ENCODE measurements at regions not wholly inside any gene's neighbourhood (a gene's known extent, or its start where the extent isn't known, plus 50 kb on each side); places are given as distances from the start of the nearest gene placed in this dataset.

GRCh38 chr5:90193185-90193822 is 216.3 kb downstream of the CETN3 start:
- Histone ChIP-seq H3K4ac (ENCODE audit: low read length) (no peak overlapping the region), H3K4me3 (ENCODE audit: low read length in 2 of 2) (no peak overlapping the region), H3K18ac (ENCODE audit: low read length) (peak overlapping the region; percentile 36), H2BK12ac (ENCODE audit: low read length) (no peak overlapping the region), H4K91ac (ENCODE audit: low read depth, low read length, poor library complexity) (no peak overlapping the region), H2BK5ac (ENCODE audit: low read length) (no peak overlapping the region), H2AK5ac (ENCODE audit: low read depth, low read length) (no peak overlapping the region), H3K79me1 (ENCODE audit: low read depth, low read length) (no peaks in the 10 kb centered on the region), H4K8ac (ENCODE audit: low read depth, low read length) (no peak overlapping the region), H3K4me2 (ENCODE audit: insufficient read depth, low read length, poor library complexity, severe bottlenecking) (no peak overlapping the region), H3K9ac (ENCODE audit: low read depth, low read length, poor library complexity) (no peak overlapping the region), H2BK120ac (ENCODE audit: low read depth, low read length) (no peak overlapping the region), H3K9me3 (replicated peaks in 1 of 2; ENCODE audit: control insufficient read depth in 2 of 2, insufficient read depth in 1 of 2, low read depth in 1 of 2, low read length in 2 of 2) (no peaks in the 10 kb centered on the region), H3K14ac (ENCODE audit: low read length) (no peak overlapping the region), H3K23ac (ENCODE audit: low read depth, low read length, poor library complexity) (no peak overlapping the region), H3K4me1 (ENCODE audit: control insufficient read depth in 2 of 2, insufficient read depth in 1 of 2, low read depth in 1 of 2, low read length in 2 of 2) (no peaks in the 10 kb centered on the region), H3K36me3 (replicated peaks in 1 of 2; ENCODE audit: control insufficient read depth in 2 of 2, insufficient read depth in 2 of 2, low read length in 2 of 2) (no peaks in the 10 kb centered on the region), H3K27ac (replicated peaks; ENCODE audit: low read length) (no peak overlapping the region), H2BK15ac (ENCODE audit: low read length) (no peak overlapping the region), H2AFZ (ENCODE audit: low read length) (no peak overlapping the region), H3K27me3 (ENCODE audit: control insufficient read depth in 3 of 3, insufficient read depth in 3 of 3, low read depth in 1 of 3, low read length in 3 of 3) (no peaks in the 10 kb centered on the region)
- no peak for DNase-seq (ENCODE audit: low spot score)
- no CpG with 5 or more reads among the region's 2 CpGs for WGBS, 2 donors (ENCODE audit: extremely low coverage in 2 of 2, insufficient read length in 2 of 2, insufficient replicate concordance in 1 of 2)

GRCh38 chr5:90191352-90192045 is 218.1 kb downstream of the CETN3 start:
- H3K27me3 ChIP-seq (ENCODE audit: control insufficient read depth in 3 of 3, insufficient read depth in 3 of 3, low read depth in 1 of 3, low read length in 3 of 3) = no peaks in the 10 kb centered on the region
- no peak overlapping the region for H4K8ac ChIP-seq (ENCODE audit: low read depth, low read length)
- no peak overlapping the region for H2BK15ac ChIP-seq (ENCODE audit: low read length)
- H3K4ac ChIP-seq (ENCODE audit: low read length) = no peak overlapping the region
- no peak overlapping the region for H2AK5ac ChIP-seq (ENCODE audit: low read depth, low read length)
- no peaks in the 10 kb centered on the region for H3K4me1 ChIP-seq (ENCODE audit: control insufficient read depth in 2 of 2, insufficient read depth in 1 of 2, low read depth in 1 of 2, low read length in 2 of 2)
- H3K36me3 ChIP-seq (replicated peaks in 1 of 2; ENCODE audit: control insufficient read depth in 2 of 2, insufficient read depth in 2 of 2, low read length in 2 of 2) = no peaks in the 10 kb centered on the region
- H3K23ac ChIP-seq (ENCODE audit: low read depth, low read length, poor library complexity) = no peak overlapping the region
- no peaks in the 10 kb centered on the region for H3K79me1 ChIP-seq (ENCODE audit: low read depth, low read length)
- no peak overlapping the region for H3K27ac ChIP-seq (replicated peaks; ENCODE audit: low read length)
- H2AFZ ChIP-seq (ENCODE audit: low read length) = no peak overlapping the region
- no peak for DNase-seq (ENCODE audit: low spot score)
- H3K9me3 ChIP-seq (replicated peaks in 1 of 2; ENCODE audit: control insufficient read depth in 2 of 2, insufficient read depth in 1 of 2, low read depth in 1 of 2, low read length in 2 of 2) = no peaks in the 10 kb centered on the region
- H2BK12ac ChIP-seq (ENCODE audit: low read length) = no peak overlapping the region
- no peak overlapping the region for H3K4me3 ChIP-seq (ENCODE audit: low read length in 2 of 2)
- no peak overlapping the region for H3K18ac ChIP-seq (ENCODE audit: low read length)
- WGBS, 2 donors (ENCODE audit: extremely low coverage in 2 of 2, insufficient read length in 2 of 2, insufficient replicate concordance in 1 of 2) = no CpG with 5 or more reads among the region's 2 CpGs
- no peak overlapping the region for H3K9ac ChIP-seq (ENCODE audit: low read depth, low read length, poor library complexity)
- no peak overlapping the region for H2BK120ac ChIP-seq (ENCODE audit: low read depth, low read length)
- H2BK5ac ChIP-seq (ENCODE audit: low read length) = no peak overlapping the region
- no peak overlapping the region for H4K91ac ChIP-seq (ENCODE audit: low read depth, low read length, poor library complexity)
- no peak overlapping the region for H3K4me2 ChIP-seq (ENCODE audit: insufficient read depth, low read length, poor library complexity, severe bottlenecking)
- H3K14ac ChIP-seq (ENCODE audit: low read length) = no peak overlapping the region

- no peaks in the 10 kb centered on the region for H3K79me1 ChIP-seq (ENCODE audit: low read depth, low read length)
- H3K4me2 ChIP-seq (ENCODE audit: insufficient read depth, low read length, poor library complexity, severe bottlenecking) = no peak overlapping the region
- H2AK5ac ChIP-seq (ENCODE audit: low read depth, low read length) = no peak overlapping the region
- H3K4me1 ChIP-seq (ENCODE audit: control insufficient read depth in 2 of 2, insufficient read depth in 1 of 2, low read depth in 1 of 2, low read length in 2 of 2) = no peaks in the 10 kb centered on the region
- H3K27me3 ChIP-seq (ENCODE audit: control insufficient read depth in 3 of 3, insufficient read depth in 3 of 3, low read depth in 1 of 3, low read length in 3 of 3) = no peaks in the 10 kb centered on the region
- H2BK5ac ChIP-seq (ENCODE audit: low read length) = no peak overlapping the region
- H3K9ac ChIP-seq (ENCODE audit: low read depth, low read length, poor library complexity) = no peak overlapping the region
- no peak overlapping the region for H2BK120ac ChIP-seq (ENCODE audit: low read depth, low read length)
- H2AFZ ChIP-seq (ENCODE audit: low read length) = no peak overlapping the region
- H3K18ac ChIP-seq (ENCODE audit: low read length) = no peak overlapping the region
- H3K4me3 ChIP-seq (ENCODE audit: low read length in 2 of 2) = no peak overlapping the region
- no peak overlapping the region for H4K91ac ChIP-seq (ENCODE audit: low read depth, low read length, poor library complexity)
- no peak overlapping the region for H3K27ac ChIP-seq (replicated peaks; ENCODE audit: low read length)
- H3K9me3 ChIP-seq (replicated peaks in 1 of 2; ENCODE audit: control insufficient read depth in 2 of 2, insufficient read depth in 1 of 2, low read depth in 1 of 2, low read length in 2 of 2) = no peaks in the 10 kb centered on the region
- no peak overlapping the region for H2BK12ac ChIP-seq (ENCODE audit: low read length)
- WGBS, 2 donors (ENCODE audit: extremely low coverage in 2 of 2, insufficient read length in 2 of 2, insufficient replicate concordance in 1 of 2) = no CpG with 5 or more reads among the region's 2 CpGs
- H2BK15ac ChIP-seq (ENCODE audit: low read length) = no peak overlapping the region
- no peak overlapping the region for H3K4ac ChIP-seq (ENCODE audit: low read length)
- no peak overlapping the region for H3K14ac ChIP-seq (ENCODE audit: low read length)
- no peak for DNase-seq (ENCODE audit: low spot score)
- no peak overlapping the region for H4K8ac ChIP-seq (ENCODE audit: low read depth, low read length)
- H3K36me3 ChIP-seq (replicated peaks in 1 of 2; ENCODE audit: control insufficient read depth in 2 of 2, insufficient read depth in 2 of 2, low read length in 2 of 2) = no peaks in the 10 kb centered on the region
- no peak overlapping the region for H3K23ac ChIP-seq (ENCODE audit: low read depth, low read length, poor library complexity)
Observed at GRCh38 chr5:90185897-90186468, 223.6 kb downstream of the CETN3 start.

- Histone ChIP-seq H3K36me3 (replicated peaks in 1 of 2; ENCODE audit: control insufficient read depth in 2 of 2, insufficient read depth in 2 of 2, low read length in 2 of 2) (no peaks in the 10 kb centered on the region), H2BK12ac (ENCODE audit: low read length) (no peak overlapping the region), H3K27me3 (ENCODE audit: control insufficient read depth in 3 of 3, insufficient read depth in 3 of 3, low read depth in 1 of 3, low read length in 3 of 3) (no peaks in the 10 kb centered on the region), H2AFZ (ENCODE audit: low read length) (no peak overlapping the region), H3K14ac (ENCODE audit: low read length) (no peak overlapping the region), H2AK5ac (ENCODE audit: low read depth, low read length) (no peak overlapping the region), H3K4ac (ENCODE audit: low read length) (no peak overlapping the region), H3K4me1 (ENCODE audit: control insufficient read depth in 2 of 2, insufficient read depth in 1 of 2, low read depth in 1 of 2, low read length in 2 of 2) (no peaks in the 10 kb centered on the region), H3K9me3 (replicated peaks in 1 of 2; ENCODE audit: control insufficient read depth in 2 of 2, insufficient read depth in 1 of 2, low read depth in 1 of 2, low read length in 2 of 2) (no peaks in the 10 kb centered on the region), H3K23ac (ENCODE audit: low read depth, low read length, poor library complexity) (no peak overlapping the region), H4K8ac (ENCODE audit: low read depth, low read length) (no peak overlapping the region), H3K4me3 (ENCODE audit: low read length in 2 of 2) (no peak overlapping the region), H3K9ac (ENCODE audit: low read depth, low read length, poor library complexity) (no peak overlapping the region), H3K4me2 (ENCODE audit: insufficient read depth, low read length, poor library complexity, severe bottlenecking) (no peak overlapping the region), H3K79me1 (ENCODE audit: low read depth, low read length) (no peaks in the 10 kb centered on the region), H2BK5ac (ENCODE audit: low read length) (no peak overlapping the region), H2BK15ac (ENCODE audit: low read length) (no peak overlapping the region), H3K27ac (replicated peaks; ENCODE audit: low read length) (no peak overlapping the region), H4K91ac (ENCODE audit: low read depth, low read length, poor library complexity) (no peak overlapping the region), H3K18ac (ENCODE audit: low read length) (no peak overlapping the region), H2BK120ac (ENCODE audit: low read depth, low read length) (no peak overlapping the region)
- DNase-seq (ENCODE audit: low spot score) = no peak
- no CpG with 5 or more reads among the region's 5 CpGs for WGBS, 2 donors (ENCODE audit: extremely low coverage in 2 of 2, insufficient read length in 2 of 2, insufficient replicate concordance in 1 of 2)
Observed at GRCh38 chr5:90184764-90185163, 224.8 kb downstream of the CETN3 start.

Data from neuronal stem cell (in vitro differentiated cells).